ENCODE measurements at regions not wholly inside any gene's neighbourhood (a gene's known extent, or its start where the extent isn't known, plus 50 kb on each side); places are given as distances from the start of the nearest gene placed in this dataset.
A peak's percentile ranks its signal among the peaks of the same experiment; 100 is the strongest.

GRCh38 chr5:131081913-131082488 lies 83.1 kb downstream of the HINT1 start:
- DNase-seq (ENCODE audit: low spot score): no peak
- no peaks in the 10 kb centered on the region for H3K36me3 Mint-ChIP-seq (ENCODE audit: low read depth)

DNA sequence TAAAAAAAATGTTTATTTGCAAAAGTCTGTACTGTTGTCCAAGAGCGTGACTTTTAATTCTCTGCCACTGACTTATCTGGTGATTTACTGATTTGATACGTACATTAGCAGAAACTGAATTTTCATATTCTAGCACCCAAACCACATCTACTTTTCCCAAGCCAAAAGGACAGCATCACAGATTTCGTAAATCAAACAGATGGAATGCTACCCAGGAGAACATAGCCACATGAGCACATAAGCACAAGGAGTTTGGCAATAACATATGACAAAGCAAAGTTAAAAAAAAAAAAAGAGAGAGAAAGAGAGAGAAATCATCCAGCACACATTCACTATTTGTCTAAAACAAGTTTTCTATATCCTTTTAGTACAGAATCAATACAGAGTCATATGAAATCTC lies 83.7 kb downstream of the HINT1 start:
- H3K4me3 Mint-ChIP-seq (ENCODE audit: unreplicated experiment): no peak overlapping the region
- H3K27ac Mint-ChIP-seq (ENCODE audit: unreplicated experiment): no peak overlapping the region
- no peaks in the 10 kb centered on the region for H3K36me3 Mint-ChIP-seq (ENCODE audit: low read depth)
- TF ChIP-seq, protein P1, sequence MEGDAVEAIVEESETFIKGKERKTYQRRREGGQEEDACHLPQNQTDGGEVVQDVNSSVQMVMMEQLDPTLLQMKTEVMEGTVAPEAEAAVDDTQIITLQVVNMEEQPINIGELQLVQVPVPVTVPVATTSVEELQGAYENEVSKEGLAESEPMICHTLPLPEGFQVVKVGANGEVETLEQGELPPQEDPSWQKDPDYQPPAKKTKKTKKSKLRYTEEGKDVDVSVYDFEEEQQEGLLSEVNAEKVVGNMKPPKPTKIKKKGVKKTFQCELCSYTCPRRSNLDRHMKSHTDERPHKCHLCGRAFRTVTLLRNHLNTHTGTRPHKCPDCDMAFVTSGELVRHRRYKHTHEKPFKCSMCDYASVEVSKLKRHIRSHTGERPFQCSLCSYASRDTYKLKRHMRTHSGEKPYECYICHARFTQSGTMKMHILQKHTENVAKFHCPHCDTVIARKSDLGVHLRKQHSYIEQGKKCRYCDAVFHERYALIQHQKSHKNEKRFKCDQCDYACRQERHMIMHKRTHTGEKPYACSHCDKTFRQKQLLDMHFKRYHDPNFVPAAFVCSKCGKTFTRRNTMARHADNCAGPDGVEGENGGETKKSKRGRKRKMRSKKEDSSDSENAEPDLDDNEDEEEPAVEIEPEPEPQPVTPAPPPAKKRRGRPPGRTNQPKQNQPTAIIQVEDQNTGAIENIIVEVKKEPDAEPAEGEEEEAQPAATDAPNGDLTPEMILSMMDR (IDR thresholded peaks at IDR 0.05): no peak
- no peak for DNase-seq (ENCODE audit: low spot score)
- H3K4me1 Mint-ChIP-seq (ENCODE audit: low read depth): no peaks in the 10 kb centered on the region
- peaks cover 8% of the 10 kb centered on the region for H3K9me3 Mint-ChIP-seq (ENCODE audit: low read depth)
- H3K27me3 Mint-ChIP-seq (ENCODE audit: low read depth): peaks cover 27% of the 10 kb centered on the region

More at GRCh38 chr5:131081913-131082488, 83.1 kb downstream of the HINT1 start:
- Mint-ChIP-seq H3K9me3 (ENCODE audit: low read depth) (peaks cover 14% of the 10 kb centered on the region), H3K4me1 (ENCODE audit: low read depth) (no peaks in the 10 kb centered on the region), H3K4me3 (ENCODE audit: unreplicated experiment) (no peak overlapping the region), H3K27me3 (ENCODE audit: low read depth) (peaks cover 27% of the 10 kb centered on the region), H3K27ac (ENCODE audit: unreplicated experiment) (no peak overlapping the region)
- TF ChIP-seq, protein P1 (IDR thresholded peaks at IDR 0.05): no peak

DNA sequence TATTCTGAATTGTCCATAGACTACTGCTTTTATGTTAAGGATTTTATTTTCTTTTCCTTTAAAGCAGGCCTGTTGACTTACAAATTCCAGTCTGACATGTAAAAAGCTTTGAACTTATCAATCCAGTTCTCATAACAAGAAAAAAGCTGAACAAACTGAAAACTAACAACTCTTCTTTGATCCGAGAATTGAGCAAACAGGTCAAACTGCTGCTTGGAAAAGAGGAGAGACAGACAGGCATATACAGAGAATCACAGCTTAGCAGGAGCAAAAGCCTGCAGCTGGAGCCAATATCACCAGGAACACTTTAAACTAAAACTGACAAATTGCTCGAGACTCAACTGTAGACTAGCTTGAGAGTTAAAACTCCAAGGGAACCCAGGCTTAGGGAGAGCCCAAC lies 85.8 kb downstream of the HINT1 start:
- H3K27me3 Mint-ChIP-seq (ENCODE audit: low read depth): peaks cover 19% of the 10 kb centered on the region
- H3K4me3 Mint-ChIP-seq (ENCODE audit: unreplicated experiment): no peak overlapping the region
- TF ChIP-seq, protein P1 (IDR thresholded peaks at IDR 0.05): no peak
- no peaks in the 10 kb centered on the region for H3K4me1 Mint-ChIP-seq (ENCODE audit: low read depth)
- no peak overlapping the region for H3K27ac Mint-ChIP-seq (ENCODE audit: unreplicated experiment)
- H3K36me3 Mint-ChIP-seq (ENCODE audit: low read depth): no peaks in the 10 kb centered on the region
- no peak for DNase-seq (ENCODE audit: low spot score)
- H3K9me3 Mint-ChIP-seq (ENCODE audit: low read depth): no peaks in the 10 kb centered on the region

GRCh38 chr5:131068893-131069643 lies 96.0 kb downstream of the HINT1 start:
- no peaks in the 10 kb centered on the region for H3K4me1 Mint-ChIP-seq (ENCODE audit: low read depth)
- TF ChIP-seq, protein P1 (IDR thresholded peaks at IDR 0.05): peak; percentile 56
- H3K4me3 Mint-ChIP-seq (ENCODE audit: unreplicated experiment): no peak overlapping the region
- H3K27ac Mint-ChIP-seq (ENCODE audit: unreplicated experiment): no peak overlapping the region
- H3K9me3 Mint-ChIP-seq (ENCODE audit: low read depth): peaks cover 14% of the 10 kb centered on the region
- DNase-seq (ENCODE audit: low spot score): no peak
- no peaks in the 10 kb centered on the region for H3K36me3 Mint-ChIP-seq (ENCODE audit: low read depth)
- no peaks in the 10 kb centered on the region for H3K27me3 Mint-ChIP-seq (ENCODE audit: low read depth)

DNA sequence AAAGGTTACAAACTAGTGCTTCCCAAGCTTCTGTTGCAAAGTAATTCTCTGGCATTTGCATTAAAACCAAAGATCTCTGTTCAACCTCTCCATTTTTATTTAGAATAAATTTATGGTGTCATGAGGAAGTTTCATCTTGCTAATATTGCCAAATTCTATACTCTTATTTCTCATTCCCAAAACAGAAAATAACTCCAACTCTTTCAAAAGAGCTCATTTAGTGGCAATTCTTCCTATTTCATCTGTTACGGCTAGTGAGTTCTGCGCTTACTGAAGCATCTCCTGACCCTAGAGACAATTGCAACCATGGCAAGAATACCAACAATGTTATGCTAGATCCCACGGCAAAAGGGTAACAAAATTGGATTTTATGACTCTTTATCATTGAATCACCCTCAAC lies 97.0 kb downstream of the HINT1 start:
- H3K27ac Mint-ChIP-seq (ENCODE audit: unreplicated experiment): no peak overlapping the region
- H3K27me3 Mint-ChIP-seq (ENCODE audit: low read depth): no peaks in the 10 kb centered on the region
- no peak for DNase-seq (ENCODE audit: low spot score)
- no peaks in the 10 kb centered on the region for H3K36me3 Mint-ChIP-seq (ENCODE audit: low read depth)
- H3K4me1 Mint-ChIP-seq (ENCODE audit: low read depth): no peaks in the 10 kb centered on the region
- TF ChIP-seq, protein P1 (IDR thresholded peaks at IDR 0.05): no peak
- peaks cover 14% of the 10 kb centered on the region for H3K9me3 Mint-ChIP-seq (ENCODE audit: low read depth)
- H3K4me3 Mint-ChIP-seq (ENCODE audit: unreplicated experiment): no peak overlapping the region

Data from chondrocyte (in vitro differentiated cells).